MCF 10A (cell line): ENCODE measurements at regions not wholly inside any gene's neighbourhood (a gene's known extent, or its start where the extent isn't known, plus 50 kb on each side); places are given as distances from the start of the nearest gene placed in this dataset.

Experiments
- BruUV-seq: library from RNA; stranded (reverse); fragments of 400-500 nt; replicated peaks from 2 replicates; lab custom pipeline; 2021; lab: Mats Ljungman, UMichigan
- CTCF ChIA-PET: fragments of 300-600 bp; sonication (Branson Sonifier 250); formaldehyde crosslinking; extraction: SDS; loops from one replicate; lab custom pipeline; 2021; ENCODE audit warnings: antibody characterized with exemption, inconsistent platforms; lab: Yijun Ruan, JAX
- POLR2A ChIA-PET: fragments of 300-600, 350-650 bp; sonication (Branson Sonifier 250); formaldehyde crosslinking; extraction: SDS; loops from one replicate; lab custom pipeline; 2020; ENCODE audit warnings: antibody characterized with exemption, inconsistent platforms; lab: Yijun Ruan, JAX
- DNase-seq: peaks from one replicate; pipeline ENCODE4 v3.0.0-alpha.2; 2018; ENCODE audit not compliant: unreplicated experiment
- H3K27ac Mint-ChIP-seq: one replicate; pipeline ENCODE4 v1.8.0; 2022; ENCODE audit warnings: mild to moderate bottlenecking, low read depth, mixed read lengths; ENCODE audit not compliant: unreplicated experiment
- H3K27me3 Mint-ChIP-seq: one replicate; pipeline ENCODE4 v1.8.0; 2022; ENCODE audit warnings: mixed read lengths; ENCODE audit not compliant: insufficient read depth, unreplicated experiment
- H3K36me3 Mint-ChIP-seq: one replicate; pipeline ENCODE4 v1.8.0; 2022; ENCODE audit warnings: mild to moderate bottlenecking, moderate library complexity, mixed read lengths; ENCODE audit not compliant: insufficient read depth, unreplicated experiment
- H3K4me1 Mint-ChIP-seq: one replicate; pipeline ENCODE4 v1.8.0; 2022; ENCODE audit warnings: mixed read lengths; ENCODE audit not compliant: insufficient read depth, unreplicated experiment
- H3K4me3 Mint-ChIP-seq: one replicate; pipeline ENCODE4 v1.8.0; 2022; ENCODE audit warnings: mild to moderate bottlenecking, moderate library complexity, mixed read lengths; ENCODE audit not compliant: unreplicated experiment
- H3K9me3 Mint-ChIP-seq: one replicate; pipeline ENCODE4 v1.8.0; 2022; ENCODE audit warnings: mixed read lengths; ENCODE audit not compliant: unreplicated experiment
- CTCF ChIP-seq: fragments of 200-600 bp; IDR thresholded peaks from one replicate; pipeline ENCODE4 v1.8.0; 2022; ENCODE audit warnings: antibody characterized with exemption, mild to moderate bottlenecking; ENCODE audit not compliant: unreplicated experiment
- intact Hi-C: fragments of 100-400 bp; cut with micrococcal nuclease; formaldehyde crosslinking; loops from 2 replicates; pipeline ENCODE4 v1.14.1; 2022

DNA sequence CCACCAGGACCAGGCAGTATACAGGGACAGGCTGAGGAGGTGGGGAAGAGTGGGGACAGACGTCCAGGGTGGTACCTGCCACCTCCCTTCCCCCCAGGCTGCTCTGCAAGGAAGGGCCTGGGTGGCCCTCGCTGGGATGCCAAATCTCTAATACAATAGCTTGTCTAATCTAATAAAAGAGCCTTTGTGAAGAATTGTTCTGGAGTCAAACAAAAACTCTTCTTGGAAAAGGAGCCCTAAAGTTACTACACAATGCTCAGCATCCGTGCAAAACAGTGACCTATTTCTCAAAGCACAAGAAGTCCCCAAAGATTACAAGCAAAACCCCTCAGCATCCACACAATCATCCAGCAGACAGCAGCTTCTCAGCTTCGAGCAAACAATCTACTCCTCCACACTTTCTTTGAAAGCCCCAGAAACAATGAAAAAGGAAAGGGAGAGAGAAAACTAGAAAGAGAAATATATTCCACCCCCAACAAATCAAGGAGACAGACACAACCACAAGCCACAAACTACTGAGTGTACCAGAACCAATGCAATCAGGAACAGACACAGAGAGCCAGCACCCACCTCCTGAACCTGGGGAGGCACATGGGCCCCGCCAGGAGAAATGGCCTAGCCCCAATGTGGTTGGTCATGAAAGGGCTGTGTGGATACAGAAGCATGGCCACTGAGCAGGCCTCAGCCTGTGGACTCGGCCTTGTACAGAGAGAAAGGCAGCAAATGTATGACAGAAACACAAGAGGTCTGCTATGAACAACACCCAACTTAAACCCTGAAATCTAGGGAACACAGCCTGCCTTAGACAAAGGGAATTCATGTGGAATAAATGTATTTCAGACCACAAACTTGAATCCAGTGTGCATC, 177.1 kb upstream of the CHRNA7 start:
- Mint-ChIP-seq H3K9me3 (peaks cover 8% of the 10 kb centered on the region), H3K4me3 (no peak overlapping the region), H3K27ac (no peak overlapping the region), H3K4me1 (no peaks in the 10 kb centered on the region), H3K27me3 (no peaks in the 10 kb centered on the region), H3K36me3 (no peaks in the 10 kb centered on the region)
- no TSS peak for BruUV-seq
- no peak for TF ChIP-seq CTCF
- ChIA-PET CTCF (interaction anchor here (0.9 kb wide), 1 partner anchor 16 kb away, joined by 5 read pairs; no protein-coding TSS in a partner anchor), POLR2A (interaction anchor here (0.7 kb wide), 1 partner anchor 16 kb away, joined by 3 read pairs; no protein-coding TSS in a partner anchor)
- intact Hi-C loops = no loop called here
- no peak for DNase-seq

GRCh38 chr15:31856581-31856980, 173.7 kb upstream of the CHRNA7 start:
- ChIA-PET POLR2A (no interaction called here), CTCF (no interaction called here)
- DNase-seq = no peak
- no peak overlapping the region for H3K4me3 Mint-ChIP-seq
- H3K27me3 Mint-ChIP-seq = no peaks in the 10 kb centered on the region
- no peaks in the 10 kb centered on the region for H3K9me3 Mint-ChIP-seq
- intact Hi-C loops = no loop called here
- H3K27ac Mint-ChIP-seq = no peak overlapping the region
- no peaks in the 10 kb centered on the region for H3K4me1 Mint-ChIP-seq
- BruUV-seq = no TSS peak
- no peaks in the 10 kb centered on the region for H3K36me3 Mint-ChIP-seq
- TF ChIP-seq CTCF = no peak

- no TSS peak for BruUV-seq
- TF ChIP-seq CTCF = no peak
- no peak for DNase-seq
- POLR2A ChIA-PET = no interaction called here
- Mint-ChIP-seq H3K36me3 (no peaks in the 10 kb centered on the region), H3K9me3 (no peaks in the 10 kb centered on the region), H3K4me3 (no peak overlapping the region), H3K4me1 (no peaks in the 10 kb centered on the region), H3K27me3 (no peaks in the 10 kb centered on the region), H3K27ac (no peak overlapping the region)
- CTCF ChIA-PET = no interaction called here
- intact Hi-C loops = no loop called here
These were observed 173.1 kb upstream of the CHRNA7 start for GRCh38 chr15:31857194-31857593.

- Mint-ChIP-seq H3K27me3 (no peaks in the 10 kb centered on the region), H3K9me3 (no peaks in the 10 kb centered on the region), H3K4me1 (no peaks in the 10 kb centered on the region), H3K27ac (no peak overlapping the region), H3K4me3 (no peak overlapping the region), H3K36me3 (no peaks in the 10 kb centered on the region)
- no peak for TF ChIP-seq CTCF
- BruUV-seq = no TSS peak
- intact Hi-C loops = no loop called here
- POLR2A ChIA-PET = no interaction called here
- CTCF ChIA-PET = no interaction called here
- no peak for DNase-seq
These were observed 172.3 kb upstream of the CHRNA7 start for GRCh38 chr15:31858026-31858425.
